Type B pancreatic cell (in vitro differentiated cells): ENCODE measurements at regions not wholly inside any gene's neighbourhood (a gene's known extent, or its start where the extent isn't known, plus 50 kb on each side); places are given as distances from the start of the nearest gene placed in this dataset.

ENCODE experiments used
- DNase-seq: peaks from one replicate; pipeline ENCODE4 v3.0.0; 2021; ENCODE audit warnings: mixed read lengths; ENCODE audit not compliant: unreplicated experiment; ENCODE audit errors: extremely low spot score
- H3K27ac Mint-ChIP-seq: 2 replicates; pipeline ENCODE4 v1.8.0; 2021; ENCODE audit warnings: mild to moderate bottlenecking, mixed read lengths
- H3K27me3 Mint-ChIP-seq: 2 replicates; pipeline ENCODE4 v1.8.0; 2021; ENCODE audit warnings: mixed read lengths
- H3K36me3 Mint-ChIP-seq: 2 replicates; pipeline ENCODE4 v1.8.0; 2021; ENCODE audit warnings: mixed read lengths
- H3K4me1 Mint-ChIP-seq: one replicate; pipeline ENCODE4 v1.8.0; 2021; ENCODE audit warnings: mixed read lengths; ENCODE audit not compliant: unreplicated experiment
- H3K4me3 Mint-ChIP-seq: 2 replicates; pipeline ENCODE4 v1.8.0; 2021; ENCODE audit warnings: mild to moderate bottlenecking, mixed read lengths
- H3K9me3 Mint-ChIP-seq: 2 replicates; pipeline ENCODE4 v1.8.0; 2021; ENCODE audit warnings: mixed read lengths
- CTCF ChIP-seq: fragments of 200-600 bp; sonication (generic); conservative IDR thresholded peaks from 2 replicates; pipeline ENCODE4 v1.5.0; 2021; ENCODE audit warnings: antibody characterized with exemption, mild to moderate bottlenecking

- Mint-ChIP-seq H3K4me1 (peaks cover 18% of the 10 kb centered on the region), H3K27me3 (no peaks in the 10 kb centered on the region), H3K9me3 (no peaks in the 10 kb centered on the region), H3K36me3 (no peaks in the 10 kb centered on the region), H3K4me3 (no peak overlapping the region), H3K27ac (no peak overlapping the region)
- DNase-seq: no peak
- TF ChIP-seq CTCF: no peak
Measured at GRCh38 chr3:31086698-31087097, 192.2 kb upstream of the GADL1 start.

- Mint-ChIP-seq H3K4me3 (no peak overlapping the region), H3K27ac (no peak overlapping the region), H3K4me1 (peaks cover 26% of the 10 kb centered on the region), H3K27me3 (no peaks in the 10 kb centered on the region), H3K9me3 (no peaks in the 10 kb centered on the region), H3K36me3 (no peaks in the 10 kb centered on the region)
- DNase-seq: no peak
- TF ChIP-seq CTCF: no peak
Measured at GRCh38 chr3:31091748-31092147, 197.3 kb upstream of the GADL1 start.

GRCh38 chr3:31092748-31093589 lies 198.5 kb upstream of the GADL1 start:
- no peak overlapping the region for H3K27ac Mint-ChIP-seq
- H3K27me3 Mint-ChIP-seq: no peaks in the 10 kb centered on the region
- DNase-seq: no peak

GRCh38 chr3:31093606-31094005 lies 199.1 kb upstream of the GADL1 start:
- Mint-ChIP-seq H3K36me3 (no peaks in the 10 kb centered on the region), H3K9me3 (no peaks in the 10 kb centered on the region), H3K4me3 (no peak overlapping the region), H3K27me3 (no peaks in the 10 kb centered on the region), H3K27ac (no peak overlapping the region), H3K4me1 (peaks cover 21% of the 10 kb centered on the region)
- no peak for DNase-seq
- no peak for TF ChIP-seq CTCF

More at GRCh38 chr3:31092748-31093589, 198.5 kb upstream of the GADL1 start:
- Mint-ChIP-seq H3K9me3 (no peaks in the 10 kb centered on the region), H3K4me3 (no peak overlapping the region), H3K4me1 (peaks cover 21% of the 10 kb centered on the region), H3K36me3 (no peaks in the 10 kb centered on the region)
- TF ChIP-seq CTCF: no peak

- no peaks in the 10 kb centered on the region for H3K9me3 Mint-ChIP-seq
- H3K36me3 Mint-ChIP-seq: no peaks in the 10 kb centered on the region
- no peak overlapping the region for H3K4me3 Mint-ChIP-seq
- no peak for DNase-seq
- TF ChIP-seq CTCF: no peak
- H3K27me3 Mint-ChIP-seq: no peaks in the 10 kb centered on the region
- no peak overlapping the region for H3K27ac Mint-ChIP-seq
- peaks cover 21% of the 10 kb centered on the region for H3K4me1 Mint-ChIP-seq
Measured at GRCh38 chr3:31094048-31094447, 199.6 kb upstream of the GADL1 start.
